ENCODE measurements at regions not wholly inside any gene's neighbourhood (a gene's known extent, or its start where the extent isn't known, plus 50 kb on each side); places are given as distances from the start of the nearest gene placed in this dataset.
A peak's percentile ranks its signal among the peaks of the same experiment; 100 is the strongest.
"Not testable (repeated sequence)": the region's sequence is repeated elsewhere in the genome, so short reads cannot be mapped to it uniquely, and the experiment has no call there.

GRCh38 chr4:178003098-178003657 is 560.9 kb upstream of the AGA start:
- Histone ChIP-seq H3K4me1 (ENCODE audit: control insufficient read depth in 2 of 3, insufficient read depth in 2 of 3, low read depth in 1 of 3, low read length in 3 of 3) (no peaks in the 10 kb centered on the region), H3K36me3 (ENCODE audit: control insufficient read depth in 2 of 3, insufficient read depth in 3 of 3, low read length in 3 of 3) (no peaks in the 10 kb centered on the region), H3K9ac (ENCODE audit: low read length in 3 of 3) (no peak overlapping the region), H3K4me3 (ENCODE audit: low read length in 3 of 3) (no peak overlapping the region), H3K9me3 (ENCODE audit: control insufficient read depth in 2 of 3, insufficient read depth in 1 of 3, low read length in 3 of 3) (no peaks in the 10 kb centered on the region), H3K27ac (ENCODE audit: low read depth in 2 of 2, low read length in 2 of 2) (no peak overlapping the region), H3K27me3 (ENCODE audit: control insufficient read depth, insufficient read depth, low read length) (no peaks in the 10 kb centered on the region)
- FAIRE-seq: no peak
- DNase-seq: no peak
- intact Hi-C loops (cut with DNase I): no loop called here
- no peak for TF ChIP-seq CTCF (IDR thresholded peaks at IDR 0.05; ENCODE audit: borderline replicate concordance, extremely low read depth, insufficient read depth)

- intact Hi-C loops (cut with DNase I): no loop called here
- no peaks in the 10 kb centered on the region for H3K9me3 ChIP-seq (ENCODE audit: control insufficient read depth in 2 of 3, insufficient read depth in 1 of 3, low read length in 3 of 3)
- no peak for TF ChIP-seq CTCF (IDR thresholded peaks at IDR 0.05; ENCODE audit: borderline replicate concordance, extremely low read depth, insufficient read depth)
- DNase-seq (no peak), FAIRE-seq (no peak)
- H3K9ac ChIP-seq (ENCODE audit: low read length in 3 of 3): no peak overlapping the region
- no peaks in the 10 kb centered on the region for H3K36me3 ChIP-seq (ENCODE audit: control insufficient read depth in 2 of 3, insufficient read depth in 3 of 3, low read length in 3 of 3)
- no peaks in the 10 kb centered on the region for H3K27me3 ChIP-seq (ENCODE audit: control insufficient read depth, insufficient read depth, low read length)
- H3K4me3 ChIP-seq (ENCODE audit: low read length in 3 of 3): no peak overlapping the region
- no peak overlapping the region for H3K27ac ChIP-seq (ENCODE audit: low read depth in 2 of 2, low read length in 2 of 2)
- H3K4me1 ChIP-seq (ENCODE audit: control insufficient read depth in 2 of 3, insufficient read depth in 2 of 3, low read depth in 1 of 3, low read length in 3 of 3): no peaks in the 10 kb centered on the region
These were observed 568.4 kb upstream of the AGA start for GRCh38 chr4:178010596-178010995.

GRCh38 chr4:178015046-178015445 is 572.8 kb upstream of the AGA start:
- H3K9ac ChIP-seq (ENCODE audit: low read length in 3 of 3); H3K4me1 ChIP-seq (ENCODE audit: control insufficient read depth in 2 of 3, insufficient read depth in 2 of 3, low read depth in 1 of 3, low read length in 3 of 3); intact Hi-C loops (cut with DNase I); H3K36me3 ChIP-seq (ENCODE audit: control insufficient read depth in 2 of 3, insufficient read depth in 3 of 3, low read length in 3 of 3); H3K4me3 ChIP-seq (ENCODE audit: low read length in 3 of 3); H3K27me3 ChIP-seq (ENCODE audit: control insufficient read depth, insufficient read depth, low read length); DNase-seq; FAIRE-seq; H3K27ac ChIP-seq (ENCODE audit: low read depth in 2 of 2, low read length in 2 of 2); H3K9me3 ChIP-seq (ENCODE audit: control insufficient read depth in 2 of 3, insufficient read depth in 1 of 3, low read length in 3 of 3): not testable (repeated sequence)

GRCh38 chr4:178026999-178027398 is 584.8 kb upstream of the AGA start:
- Histone ChIP-seq H3K27ac (ENCODE audit: low read depth in 2 of 2, low read length in 2 of 2) (no peak overlapping the region), H3K36me3 (ENCODE audit: control insufficient read depth in 2 of 3, insufficient read depth in 3 of 3, low read length in 3 of 3) (no peaks in the 10 kb centered on the region), H3K27me3 (ENCODE audit: control insufficient read depth, insufficient read depth, low read length) (no peaks in the 10 kb centered on the region), H3K9ac (ENCODE audit: low read length in 3 of 3) (no peak overlapping the region), H3K4me3 (ENCODE audit: low read length in 3 of 3) (no peak overlapping the region), H3K9me3 (ENCODE audit: control insufficient read depth in 2 of 3, insufficient read depth in 1 of 3, low read length in 3 of 3) (no peaks in the 10 kb centered on the region), H3K4me1 (ENCODE audit: control insufficient read depth in 2 of 3, insufficient read depth in 2 of 3, low read depth in 1 of 3, low read length in 3 of 3) (no peaks in the 10 kb centered on the region)
- intact Hi-C loops (cut with DNase I): no loop called here
- DNase-seq (peak in 1 of 5 donors; percentile 0), FAIRE-seq (no peak)
- TF ChIP-seq CTCF (IDR thresholded peaks at IDR 0.05; ENCODE audit: borderline replicate concordance, extremely low read depth, insufficient read depth): no peak

All from kidney (tissue), 13 donors.